ENCODE measurements at regions not wholly inside any gene's neighbourhood (a gene's known extent, or its start where the extent isn't known, plus 50 kb on each side); places are given as distances from the start of the nearest gene placed in this dataset.

DNA sequence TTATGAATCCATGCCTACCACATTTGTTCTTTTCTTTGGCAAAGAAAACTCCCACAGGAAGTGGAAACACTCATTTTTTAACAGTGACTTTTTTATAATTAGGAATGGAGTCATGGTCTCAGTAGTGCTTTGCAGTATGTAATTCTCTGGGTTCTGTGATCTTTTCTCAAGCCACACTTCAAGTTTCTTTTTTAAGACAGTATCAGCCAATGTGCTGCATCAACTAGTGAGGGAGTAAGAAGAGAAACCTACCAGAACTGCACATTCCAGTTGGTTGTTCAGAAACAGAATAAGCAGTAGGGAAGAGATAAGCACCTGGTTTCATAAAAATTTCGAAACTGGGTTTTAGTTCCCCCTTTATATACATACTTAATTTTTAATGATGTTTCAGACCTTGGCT, 126.3 kb downstream of the FOXB1 start:
- CTCF ChIA-PET: interaction anchor here (0.6 kb wide), 1 partner anchor 264 kb away, joined by 3 read pairs; no protein-coding TSS in a partner anchor
- Histone ChIP-seq H3K9me3 (replicated peaks; ENCODE audit: control insufficient read depth, insufficient read depth, low read length) (no peaks in the 10 kb centered on the region), H3K36me3 (ENCODE audit: control insufficient read depth in 2 of 2, insufficient read depth in 2 of 2, low read length in 1 of 2) (no peaks in the 10 kb centered on the region), H3K79me2 (ENCODE audit: control insufficient read depth, insufficient read depth, low read length) (no peaks in the 10 kb centered on the region), H3K4me2 (ENCODE audit: control insufficient read depth, insufficient read depth) (no peak overlapping the region), H3K4me1 (ENCODE audit: control insufficient read depth, insufficient read depth, low read length) (peaks cover 16% of the 10 kb centered on the region), H3K9ac (ENCODE audit: control insufficient read depth, insufficient read depth, low read length) (no peak overlapping the region), H3K27me3 (replicated peaks in 1 of 2; ENCODE audit: control insufficient read depth in 2 of 2, insufficient read depth in 2 of 2, low read length in 1 of 2) (no peaks in the 10 kb centered on the region; a peak in 1 of 4 replicates), H3K27ac (ENCODE audit: control insufficient read depth, insufficient read depth) (no peak overlapping the region), H2AFZ (ENCODE audit: control insufficient read depth, low read depth, low read length) (no peak overlapping the region), H4K20me1 (ENCODE audit: control insufficient read depth, insufficient read depth) (no peaks in the 10 kb centered on the region), H3K4me3 (no peak overlapping the region)
- RAD21 ChIA-PET (ENCODE audit: unreplicated experiment): no interaction called here
- WGBS (ENCODE audit: insufficient coverage, insufficient replicate concordance, low lambda C conversion rate, missing lambda C conversion rate): 5% methylated on average over 1 of the region's 1 CpG
- POLR2A ChIA-PET: no interaction called here
- no TSS peak for BruUV-seq (replicated peaks)
- ATAC-seq (no peak), FAIRE-seq (no peak), DNase-seq (ENCODE audit: low read depth, low spot score) (no peak)
- TF ChIP-seq SREBF2 (IDR thresholded peaks at IDR 0.05; ENCODE audit: low read length) (no peak), ZBED1 (IDR thresholded peaks at IDR 0.05; ENCODE audit: borderline replicate concordance) (no peak), STAT3 (IDR thresholded peaks at IDR 0.05; ENCODE audit: low read depth, low read length) (no peak), ZNF217 (IDR thresholded peaks at IDR 0.05) (no peak), CREB1 (IDR thresholded peaks at IDR 0.05; ENCODE audit: low read depth) (no peak), CREM (IDR thresholded peaks at IDR 0.05; ENCODE audit: low read depth) (no peak), NR2F1 (conservative IDR thresholded peaks at IDR 0.05) (no peak), CBX3 (IDR thresholded peaks at IDR 0.05; ENCODE audit: borderline replicate concordance, low read depth) (no peak), RB1 (IDR thresholded peaks at IDR 0.05; ENCODE audit: borderline replicate concordance) (no peak), MEF2A (IDR thresholded peaks at IDR 0.05; ENCODE audit: insufficient read depth, low read depth, low read length) (no peak), NR2C1 (IDR thresholded peaks at IDR 0.05) (no peak), RAD51 (IDR thresholded peaks at IDR 0.05) (no peak), ATF2 (IDR thresholded peaks at IDR 0.05; ENCODE audit: low read length) (no peak), RELA (IDR thresholded peaks at IDR 0.05; ENCODE audit: borderline replicate concordance, partially characterized antibody) (no peak), PAX8 (IDR thresholded peaks at IDR 0.05) (no peak), ASH2L (IDR thresholded peaks at IDR 0.05; ENCODE audit: borderline replicate concordance, low read depth) (no peak), EGR1 (IDR thresholded peaks at IDR 0.05; ENCODE audit: borderline replicate concordance in 1 of 2, low read depth in 2 of 2, low read length in 2 of 2) (no peak)
- TF ChIP-seq, protein P1, sequence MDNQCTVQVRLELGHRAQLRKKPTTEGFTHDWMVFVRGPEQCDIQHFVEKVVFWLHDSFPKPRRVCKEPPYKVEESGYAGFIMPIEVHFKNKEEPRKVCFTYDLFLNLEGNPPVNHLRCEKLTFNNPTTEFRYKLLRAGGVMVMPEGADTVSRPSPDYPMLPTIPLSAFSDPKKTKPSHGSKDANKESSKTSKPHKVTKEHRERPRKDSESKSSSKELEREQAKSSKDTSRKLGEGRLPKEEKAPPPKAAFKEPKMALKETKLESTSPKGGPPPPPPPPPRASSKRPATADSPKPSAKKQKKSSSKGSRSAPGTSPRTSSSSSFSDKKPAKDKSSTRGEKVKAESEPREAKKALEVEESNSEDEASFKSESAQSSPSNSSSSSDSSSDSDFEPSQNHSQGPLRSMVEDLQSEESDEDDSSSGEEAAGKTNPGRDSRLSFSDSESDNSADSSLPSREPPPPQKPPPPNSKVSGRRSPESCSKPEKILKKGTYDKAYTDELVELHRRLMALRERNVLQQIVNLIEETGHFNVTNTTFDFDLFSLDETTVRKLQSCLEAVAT (IDR thresholded peaks at IDR 0.05): no peak
- TF ChIP-seq, protein P2, sequence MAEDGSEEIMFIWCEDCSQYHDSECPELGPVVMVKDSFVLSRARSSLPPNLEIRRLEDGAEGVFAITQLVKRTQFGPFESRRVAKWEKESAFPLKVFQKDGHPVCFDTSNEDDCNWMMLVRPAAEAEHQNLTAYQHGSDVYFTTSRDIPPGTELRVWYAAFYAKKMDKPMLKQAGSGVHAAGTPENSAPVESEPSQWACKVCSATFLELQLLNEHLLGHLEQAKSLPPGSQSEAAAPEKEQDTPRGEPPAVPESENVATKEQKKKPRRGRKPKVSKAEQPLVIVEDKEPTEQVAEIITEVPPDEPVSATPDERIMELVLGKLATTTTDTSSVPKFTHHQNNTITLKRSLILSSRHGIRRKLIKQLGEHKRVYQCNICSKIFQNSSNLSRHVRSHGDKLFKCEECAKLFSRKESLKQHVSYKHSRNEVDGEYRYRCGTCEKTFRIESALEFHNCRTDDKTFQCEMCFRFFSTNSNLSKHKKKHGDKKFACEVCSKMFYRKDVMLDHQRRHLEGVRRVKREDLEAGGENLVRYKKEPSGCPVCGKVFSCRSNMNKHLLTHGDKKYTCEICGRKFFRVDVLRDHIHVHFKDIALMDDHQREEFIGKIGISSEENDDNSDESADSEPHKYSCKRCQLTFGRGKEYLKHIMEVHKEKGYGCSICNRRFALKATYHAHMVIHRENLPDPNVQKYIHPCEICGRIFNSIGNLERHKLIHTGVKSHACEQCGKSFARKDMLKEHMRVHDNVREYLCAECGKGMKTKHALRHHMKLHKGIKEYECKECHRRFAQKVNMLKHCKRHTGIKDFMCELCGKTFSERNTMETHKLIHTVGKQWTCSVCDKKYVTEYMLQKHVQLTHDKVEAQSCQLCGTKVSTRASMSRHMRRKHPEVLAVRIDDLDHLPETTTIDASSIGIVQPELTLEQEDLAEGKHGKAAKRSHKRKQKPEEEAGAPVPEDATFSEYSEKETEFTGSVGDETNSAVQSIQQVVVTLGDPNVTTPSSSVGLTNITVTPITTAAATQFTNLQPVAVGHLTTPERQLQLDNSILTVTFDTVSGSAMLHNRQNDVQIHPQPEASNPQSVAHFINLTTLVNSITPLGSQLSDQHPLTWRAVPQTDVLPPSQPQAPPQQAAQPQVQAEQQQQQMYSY (CRISPR knock-in tag; IDR thresholded peaks at IDR 0.05): no peak
- intact Hi-C loops (cut with micrococcal nuclease; ENCODE audit: unreplicated experiment) (no loop called here), in situ Hi-C loops (cut with MboI) (no loop called here)
- SMC1A ChIA-PET (ENCODE audit: uncharacterized antibody, unreplicated experiment): no interaction called here

Measured in GM12878 (cell line).